ES-I3 (cell line): ENCODE measurements at regions not wholly inside any gene's neighbourhood (a gene's known extent, or its start where the extent isn't known, plus 50 kb on each side); places are given as distances from the start of the nearest gene placed in this dataset.
"Not testable (repeated sequence)": the region's sequence is repeated elsewhere in the genome, so short reads cannot be mapped to it uniquely, and the experiment has no call there.

Experiments
- H3K36me3 ChIP-seq: 2 replicates; pipeline ENCODE4 v1.6.1; 2013; ENCODE audit warnings: mild to moderate bottlenecking, low read length, control low read depth, moderate library complexity; ENCODE audit not compliant: insufficient read depth
- H3K4me1 ChIP-seq: 2 replicates; pipeline ENCODE4 v1.6.1; 2013; ENCODE audit warnings: mild to moderate bottlenecking, control low read depth, low read length; ENCODE audit not compliant: insufficient read depth
- H3K9ac ChIP-seq: 2 replicates; pipeline ENCODE4 v1.6.1; 2013; ENCODE audit warnings: low read depth, mild to moderate bottlenecking, low read length, moderate library complexity
- H3K9me3 ChIP-seq: 2 replicates; pipeline ENCODE4 v1.6.1; 2013; ENCODE audit warnings: mild to moderate bottlenecking, low read length, moderate library complexity; ENCODE audit not compliant: control insufficient read depth, insufficient read depth

DNA sequence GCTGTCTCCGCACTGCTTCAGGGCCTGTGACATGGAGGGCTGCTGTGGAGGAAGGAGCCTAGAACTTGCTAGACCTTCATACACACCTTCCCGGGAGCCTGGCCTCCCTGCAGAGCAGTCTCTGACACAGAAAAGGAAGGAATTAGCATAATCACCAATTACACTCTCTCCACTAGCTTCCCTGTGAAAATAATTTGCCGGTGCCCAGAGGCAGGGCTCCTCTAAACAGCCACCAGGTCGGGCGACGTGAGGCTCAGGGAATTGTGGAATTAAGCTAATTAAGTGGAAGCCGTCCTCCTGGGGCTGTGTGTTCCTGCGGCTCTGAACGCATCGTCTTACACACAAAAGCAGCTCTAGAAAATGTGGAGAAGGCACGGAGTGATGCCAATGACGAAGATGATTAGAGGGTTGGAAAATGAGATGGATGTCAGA, 82.6 kb downstream of the NENF start:
- Histone ChIP-seq H3K9ac (peak overlapping the region; percentile 20; the same call in 1 of the 2 replicates), H3K9me3 (no peaks in the 10 kb centered on the region), H3K36me3 (no peaks in the 10 kb centered on the region), H3K4me1 (peaks cover 9% of the 10 kb centered on the region; the same call in 1 of the 2 replicates)

DNA sequence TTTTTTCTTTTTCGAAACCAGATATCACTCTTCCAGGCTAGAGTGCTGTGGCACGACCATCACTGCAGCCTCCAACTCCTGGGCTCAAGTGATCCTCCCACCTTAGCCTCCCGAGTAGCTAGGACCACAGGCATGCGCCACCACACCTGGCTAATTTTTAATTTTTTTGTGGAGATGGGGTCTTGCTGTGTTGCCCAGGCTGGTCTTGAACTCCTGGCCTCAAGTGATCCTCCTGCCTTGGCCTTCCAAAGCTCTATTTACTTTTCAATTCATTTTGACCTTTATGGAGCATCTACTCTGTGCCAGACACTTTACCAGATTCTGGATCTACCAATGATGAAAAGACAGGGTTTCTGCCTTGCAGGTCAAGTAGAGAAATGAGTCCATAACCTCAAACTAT, 83.3 kb downstream of the NENF start:
- not testable (repeated sequence) for H3K36me3 ChIP-seq, H3K4me1 ChIP-seq, H3K9me3 ChIP-seq, H3K9ac ChIP-seq

DNA sequence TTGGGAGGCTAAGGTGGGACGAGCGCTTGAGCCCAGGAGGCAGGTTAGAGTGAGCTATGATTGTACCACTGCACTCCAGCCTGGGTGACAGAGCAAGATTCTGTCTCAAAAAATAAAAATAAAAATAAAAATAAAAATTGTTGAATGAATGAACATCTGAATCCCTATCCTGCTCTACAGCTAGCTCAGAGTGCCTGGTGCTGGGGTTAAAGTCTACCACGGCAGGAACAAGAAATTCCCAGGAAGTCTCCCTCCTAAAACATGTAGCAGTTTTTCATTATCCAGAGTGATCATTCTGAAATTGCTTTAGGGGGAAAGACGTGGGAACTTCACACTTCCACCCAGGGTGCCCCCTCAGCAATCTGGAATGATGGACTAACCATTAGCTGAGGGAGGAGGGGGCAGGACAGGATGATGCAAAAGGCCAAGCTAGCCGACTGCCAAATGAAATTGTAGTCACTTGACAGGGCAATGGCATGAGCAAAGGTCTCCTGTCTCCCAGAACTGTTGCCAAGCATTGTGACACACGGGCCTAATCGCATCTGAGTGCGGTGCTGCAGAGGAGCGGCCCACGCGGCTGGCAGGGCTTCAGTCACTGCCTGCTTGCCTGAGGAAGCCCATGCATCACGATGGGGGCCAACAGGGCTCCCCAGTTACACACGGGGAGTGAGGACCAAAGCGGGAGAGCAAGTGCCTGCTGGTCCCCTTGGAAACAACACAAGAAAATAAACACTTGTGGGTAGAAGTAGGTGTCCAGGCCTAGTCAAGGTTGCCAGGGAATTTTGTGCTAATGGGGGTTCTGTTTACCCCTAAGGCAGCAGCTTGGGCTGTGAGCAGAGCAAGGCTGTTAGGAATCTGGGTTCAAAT, 85.7 kb downstream of the NENF start:
- Histone ChIP-seq H3K36me3 (no peaks in the 10 kb centered on the region), H3K4me1 (peaks cover 6% of the 10 kb centered on the region; the same call in 1 of the 2 replicates), H3K9ac (no peak overlapping the region), H3K9me3 (no peaks in the 10 kb centered on the region)

DNA sequence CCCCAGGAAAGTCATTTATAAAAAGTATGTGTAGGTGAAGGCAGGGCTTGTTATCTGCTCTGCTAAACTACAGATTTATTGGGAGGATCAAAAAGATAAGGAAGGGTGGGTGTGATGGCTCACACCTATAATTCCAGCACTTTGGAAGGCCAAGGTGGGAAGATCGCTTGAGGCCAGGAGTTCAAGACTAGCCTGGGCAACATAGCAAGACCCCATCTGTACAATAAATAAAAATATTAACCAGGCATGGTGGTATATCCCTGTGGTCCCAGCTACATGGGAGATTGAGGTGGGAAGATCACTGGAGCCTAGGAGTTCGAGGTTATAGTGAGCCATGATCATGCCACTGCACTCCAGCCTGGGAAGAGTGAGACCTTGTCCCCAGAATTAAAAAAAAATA, 86.4 kb downstream of the NENF start:
- Histone ChIP-seq H3K9ac (no peak overlapping the region), H3K36me3 (no peaks in the 10 kb centered on the region), H3K9me3 (no peaks in the 10 kb centered on the region), H3K4me1 (peaks cover 6% of the 10 kb centered on the region; the same call in 1 of the 2 replicates)

DNA sequence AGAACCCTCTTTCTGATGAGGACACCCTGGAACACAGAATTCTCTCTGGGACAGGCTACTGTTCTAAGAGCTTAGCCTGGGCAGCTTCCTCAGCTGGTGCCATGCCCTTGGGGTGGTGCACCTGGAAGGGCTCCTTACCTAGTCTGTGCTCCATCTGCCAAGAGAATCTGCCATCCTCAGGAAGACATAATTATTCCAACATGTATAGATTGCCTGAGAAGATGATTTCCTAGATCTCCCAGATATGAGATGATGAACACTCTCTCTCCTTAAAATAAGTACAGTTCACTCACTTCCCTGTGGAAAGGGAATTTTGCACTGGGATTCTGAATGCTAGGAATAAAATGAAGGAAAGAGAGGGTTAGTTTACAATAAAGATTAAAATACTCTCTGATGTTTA, 87.6 kb downstream of the NENF start:
- no peaks in the 10 kb centered on the region for H3K36me3 ChIP-seq
- no peak overlapping the region for H3K9ac ChIP-seq
- 0 out of 2 replicates have a peak, but pooled peaks cover 4% of the 10 kb centered on the region for H3K4me1 ChIP-seq
- no peaks in the 10 kb centered on the region for H3K9me3 ChIP-seq

- H3K36me3 ChIP-seq: no peaks in the 10 kb centered on the region
- no peak overlapping the region for H3K9ac ChIP-seq
- no peaks in the 10 kb centered on the region for H3K9me3 ChIP-seq
These were observed 87.8 kb upstream of the ATF3 start for GRCh38 chr1:212520746-212521145.

GRCh38 chr1:212525479-212526110, 83.0 kb upstream of the ATF3 start:
- H3K9ac ChIP-seq: no peak overlapping the region
- H3K36me3 ChIP-seq: no peaks in the 10 kb centered on the region
- H3K9me3 ChIP-seq: no peaks in the 10 kb centered on the region
- H3K4me1 ChIP-seq: no peaks in the 10 kb centered on the region

More at GRCh38 chr1:212520746-212521145, 87.8 kb upstream of the ATF3 start:
- H3K4me1 ChIP-seq: no peaks in the 10 kb centered on the region

DNA sequence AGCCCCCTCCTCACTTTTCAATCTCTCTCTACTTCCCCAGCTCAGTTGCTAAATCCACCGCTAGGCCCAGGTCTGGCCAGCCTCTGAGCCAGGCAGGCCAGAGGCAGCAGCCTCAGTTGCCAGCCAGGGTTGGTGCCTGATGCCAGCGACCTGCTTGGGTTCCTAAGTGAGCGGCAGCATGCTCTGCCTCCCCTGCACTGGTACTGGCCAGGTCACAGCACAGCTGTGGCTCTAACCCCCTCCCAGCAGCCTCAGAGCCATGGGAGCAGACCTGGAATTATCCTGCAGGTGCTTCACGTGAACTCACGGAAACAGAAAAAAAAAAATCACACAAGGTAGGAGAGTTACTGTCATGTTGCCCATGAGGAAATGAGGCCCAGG, 82.5 kb upstream of the ATF3 start:
- no peak overlapping the region for H3K9ac ChIP-seq
- H3K36me3 ChIP-seq: no peaks in the 10 kb centered on the region
- H3K4me1 ChIP-seq: no peaks in the 10 kb centered on the region
- H3K9me3 ChIP-seq: no peaks in the 10 kb centered on the region

- H3K36me3 ChIP-seq: no peaks in the 10 kb centered on the region
- H3K4me1 ChIP-seq: no peaks in the 10 kb centered on the region
- H3K9ac ChIP-seq: no peak overlapping the region
- no peaks in the 10 kb centered on the region for H3K9me3 ChIP-seq
These were observed 80.1 kb upstream of the ATF3 start for GRCh38 chr1:212528501-212528900.

GRCh38 chr1:212529211-212529741, 79.3 kb upstream of the ATF3 start:
- H3K4me1 ChIP-seq: no peaks in the 10 kb centered on the region
- H3K36me3 ChIP-seq: no peaks in the 10 kb centered on the region
- no peaks in the 10 kb centered on the region for H3K9me3 ChIP-seq
- H3K9ac ChIP-seq: no peak overlapping the region

DNA sequence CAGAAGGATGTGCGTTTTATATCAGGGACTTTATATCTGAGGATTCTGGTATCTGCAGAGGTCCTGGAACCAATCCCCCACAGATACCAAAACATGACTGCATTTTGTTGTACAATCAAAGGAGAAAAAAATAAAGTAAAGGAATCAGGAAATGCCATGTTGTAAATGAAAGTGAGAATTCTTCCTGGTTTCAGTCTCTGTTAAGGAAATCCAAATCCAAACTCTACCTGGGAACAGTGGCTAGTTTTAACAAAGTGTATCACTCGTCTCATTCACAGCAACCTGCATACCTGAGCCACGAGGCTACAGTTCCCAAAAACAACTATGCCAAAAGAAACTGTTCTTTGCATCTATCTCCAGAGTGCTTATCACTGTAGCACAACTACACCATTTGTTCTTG, 77.3 kb upstream of the ATF3 start:
- Histone ChIP-seq H3K36me3 (no peaks in the 10 kb centered on the region), H3K9ac (no peak overlapping the region), H3K4me1 (no peaks in the 10 kb centered on the region), H3K9me3 (no peaks in the 10 kb centered on the region)

- Histone ChIP-seq H3K9me3 (no peaks in the 10 kb centered on the region), H3K9ac (no peak overlapping the region), H3K36me3 (no peaks in the 10 kb centered on the region), H3K4me1 (no peaks in the 10 kb centered on the region)
These were observed 76.8 kb upstream of the ATF3 start for GRCh38 chr1:212531796-212532195.

- no peaks in the 10 kb centered on the region for H3K36me3 ChIP-seq
- H3K9ac ChIP-seq: no peak overlapping the region
- no peaks in the 10 kb centered on the region for H3K4me1 ChIP-seq
- no peaks in the 10 kb centered on the region; the same call in 1 of the 2 replicates for H3K9me3 ChIP-seq
These were observed 76.0 kb upstream of the ATF3 start for GRCh38 chr1:212532469-212533147.

GRCh38 chr1:212533148-212533517, 75.4 kb upstream of the ATF3 start:
- Histone ChIP-seq H3K9me3 (no peaks in the 10 kb centered on the region; the same call in 1 of the 2 replicates), H3K4me1 (no peaks in the 10 kb centered on the region), H3K9ac (no peak overlapping the region), H3K36me3 (no peaks in the 10 kb centered on the region)
